Lung (tissue), 11 donors: ENCODE measurements at regions not wholly inside any gene's neighbourhood (a gene's known extent, or its start where the extent isn't known, plus 50 kb on each side); places are given as distances from the start of the nearest gene placed in this dataset.

Source experiments
- ATAC-seq: fragments of 200-7000 bp; cut with Tn5 transposase; one replicate; pipeline ENCODE4 v1.9.1; 2020; ENCODE audit warnings: moderate number of reproducible peaks; ENCODE audit not compliant: insufficient read depth, low FRiP score
- DNase-seq, 3 donors: peaks; one replicate each; pipeline ENCODE4 v3.0.0-alpha.2; 2013 to 2017
- H3K27ac ChIP-seq, 2 donors: one replicate each; pipeline ENCODE4 v1.5.1; 2013; ENCODE audit warnings: mild to moderate bottlenecking in 2 of 2, moderate library complexity in 2 of 2, control low read depth in 1 of 2, inconsistent platforms in 1 of 2, low read depth in 1 of 2, low read length in 1 of 2
- H3K27me3 ChIP-seq, 3 donors: one replicate each; pipeline ENCODE4 v1.5.1; 2013; ENCODE audit warnings: low read length in 2 of 3; ENCODE audit not compliant: control insufficient read depth in 3 of 3, insufficient read depth in 3 of 3
- H3K36me3 ChIP-seq, 4 donors: one replicate each; pipeline ENCODE4 v1.5.1; 2013; ENCODE audit warnings: low read length in 4 of 4, mild to moderate bottlenecking in 1 of 4, moderate library complexity in 1 of 4; ENCODE audit not compliant: control insufficient read depth in 4 of 4, insufficient read depth in 4 of 4
- H3K4me1 ChIP-seq, 5 donors: one replicate each; pipeline ENCODE4 v1.5.1; 2013; ENCODE audit warnings: low read length in 5 of 5, mild to moderate bottlenecking in 2 of 5, moderate library complexity in 1 of 5; ENCODE audit not compliant: control insufficient read depth in 5 of 5, insufficient read depth in 5 of 5
- H3K4me3 ChIP-seq: one replicate; pipeline ENCODE4 v1.5.1; 2013; ENCODE audit warnings: mild to moderate bottlenecking, control low read depth, moderate library complexity
- H3K9ac ChIP-seq, 2 donors: one replicate each; pipeline ENCODE4 v1.5.1; 2013; ENCODE audit warnings: low read length in 2 of 2, control low read depth in 1 of 2; ENCODE audit not compliant: insufficient read depth in 1 of 2
- H3K9me3 ChIP-seq, 4 donors: one replicate each; pipeline ENCODE4 v1.5.1; 2013; ENCODE audit warnings: low read length in 3 of 4, mild to moderate bottlenecking in 1 of 4, moderate library complexity in 1 of 4; ENCODE audit not compliant: control insufficient read depth in 4 of 4, insufficient read depth in 3 of 4
- WGBS, 2 donors: extraction: QIAGEN DNeasy Blood & Tissue Kit; methylation state at CpG; one replicate each; pipeline ENCODE4 v1.1.7; 2013; 5-methylcytosine and 5-hydroxymethylcytosine counted together
- TF ChIP-seq, protein P1 (sequence below): IDR thresholded peaks from 2 replicates; pipeline ENCODE4 v1.5.1; 2012; ENCODE audit warnings: mild to moderate bottlenecking; ENCODE audit errors: control extremely low read depth, extremely low read depth
- donor health status: control.
- donor health status: control.
- donor health status: Bipolar disorder and iron deficiency.
- donor health status: healthy.
- donor health status: DM: yes; HTN: yes; CAD: no.

DNA sequence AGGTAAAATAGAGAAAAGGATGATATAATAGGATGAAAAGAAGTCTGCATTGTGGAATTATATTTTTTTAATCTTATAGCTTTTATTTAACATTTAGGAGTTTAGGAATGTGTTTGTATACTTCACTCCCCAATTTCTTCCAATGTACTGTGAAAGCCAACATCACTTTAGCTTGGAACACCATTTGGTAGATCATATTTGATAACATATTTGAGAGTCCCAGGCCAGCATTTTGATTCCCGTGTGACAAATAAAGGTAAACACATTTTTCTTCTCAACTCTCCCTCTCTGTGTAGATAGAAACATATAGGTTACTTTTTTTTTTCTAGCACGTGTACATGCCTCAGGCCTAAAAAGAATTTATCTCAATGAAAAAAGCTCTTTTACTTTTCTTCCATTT lies 1551.3 kb downstream of the CDH8 start:
- Histone ChIP-seq H3K9ac (no peak overlapping the region), H3K4me1 (no peaks in the 10 kb centered on the region), H3K9me3 (no peaks in the 10 kb centered on the region), H3K4me3 (no peak overlapping the region), H3K36me3 (no peaks in the 10 kb centered on the region), H3K27me3 (no peaks in the 10 kb centered on the region), H3K27ac (no peak overlapping the region)
- TF ChIP-seq, protein P1, sequence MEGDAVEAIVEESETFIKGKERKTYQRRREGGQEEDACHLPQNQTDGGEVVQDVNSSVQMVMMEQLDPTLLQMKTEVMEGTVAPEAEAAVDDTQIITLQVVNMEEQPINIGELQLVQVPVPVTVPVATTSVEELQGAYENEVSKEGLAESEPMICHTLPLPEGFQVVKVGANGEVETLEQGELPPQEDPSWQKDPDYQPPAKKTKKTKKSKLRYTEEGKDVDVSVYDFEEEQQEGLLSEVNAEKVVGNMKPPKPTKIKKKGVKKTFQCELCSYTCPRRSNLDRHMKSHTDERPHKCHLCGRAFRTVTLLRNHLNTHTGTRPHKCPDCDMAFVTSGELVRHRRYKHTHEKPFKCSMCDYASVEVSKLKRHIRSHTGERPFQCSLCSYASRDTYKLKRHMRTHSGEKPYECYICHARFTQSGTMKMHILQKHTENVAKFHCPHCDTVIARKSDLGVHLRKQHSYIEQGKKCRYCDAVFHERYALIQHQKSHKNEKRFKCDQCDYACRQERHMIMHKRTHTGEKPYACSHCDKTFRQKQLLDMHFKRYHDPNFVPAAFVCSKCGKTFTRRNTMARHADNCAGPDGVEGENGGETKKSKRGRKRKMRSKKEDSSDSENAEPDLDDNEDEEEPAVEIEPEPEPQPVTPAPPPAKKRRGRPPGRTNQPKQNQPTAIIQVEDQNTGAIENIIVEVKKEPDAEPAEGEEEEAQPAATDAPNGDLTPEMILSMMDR: no peak
- DNase-seq (no peak), ATAC-seq (no peak)
- WGBS, 2 donors: 84 to 92% methylated on average over 2 of the region's 2 CpGs

DNA sequence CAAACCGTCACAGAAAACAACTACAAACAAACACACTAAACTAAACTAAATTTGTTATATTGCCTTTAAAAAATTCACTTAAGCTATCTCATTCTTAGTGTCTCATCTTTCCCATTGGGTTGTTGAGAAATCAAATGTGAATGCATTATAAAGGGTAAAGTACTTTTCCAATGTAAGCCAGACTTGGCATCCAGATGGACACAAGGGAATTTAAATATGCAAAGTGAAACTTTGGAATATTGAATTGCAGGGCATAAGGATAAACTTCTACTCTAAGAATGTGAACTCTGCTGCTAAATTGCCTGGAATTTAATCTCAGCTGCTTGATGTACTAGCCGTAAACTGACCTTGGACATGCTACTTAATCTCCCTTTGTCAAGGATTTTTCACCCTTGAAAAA lies 1554.6 kb downstream of the CDH8 start:
- no peak for ATAC-seq
- no peak for DNase-seq

DNA sequence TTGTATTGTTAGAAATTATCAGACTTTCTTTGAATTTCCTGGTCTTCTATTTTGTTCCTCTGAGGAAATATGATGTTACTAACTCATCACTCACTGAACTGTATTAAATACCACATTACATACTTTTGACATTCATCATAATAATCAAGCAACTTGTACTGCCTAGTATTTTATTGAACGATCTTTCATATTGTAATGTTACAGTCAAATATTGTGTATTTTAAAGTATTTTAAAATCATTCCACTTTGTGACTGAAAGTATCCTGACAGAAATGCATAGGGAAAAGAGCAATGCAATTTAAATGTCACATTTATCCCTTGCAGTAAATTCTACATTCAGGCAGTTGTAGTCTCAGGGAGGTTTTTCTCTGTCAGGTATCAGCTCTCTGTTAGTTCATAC lies 1557.4 kb downstream of the CDH8 start:
- ATAC-seq: no peak
- no peaks in the 10 kb centered on the region for H3K4me1 ChIP-seq
- no peaks in the 10 kb centered on the region for H3K36me3 ChIP-seq
- no peak overlapping the region for H3K27ac ChIP-seq
- no peak overlapping the region for H3K4me3 ChIP-seq
- no peak overlapping the region for H3K9ac ChIP-seq
- no peaks in the 10 kb centered on the region for H3K27me3 ChIP-seq
- H3K9me3 ChIP-seq: no peaks in the 10 kb centered on the region
- WGBS, 2 donors: 89 to 98% methylated on average over 1 of the region's 1 CpG
- DNase-seq: no peak
- TF ChIP-seq, protein P1: no peak

More for the DNA sequence above, 1554.6 kb downstream of the CDH8 start:
- Histone ChIP-seq H3K27ac (no peak overlapping the region), H3K36me3 (no peaks in the 10 kb centered on the region), H3K27me3 (no peaks in the 10 kb centered on the region), H3K9me3 (no peaks in the 10 kb centered on the region), H3K4me3 (no peak overlapping the region), H3K9ac (no peak overlapping the region), H3K4me1 (no peaks in the 10 kb centered on the region)
- TF ChIP-seq, protein P1: no peak
- WGBS, 2 donors: 74 to 77% methylated on average over 2 of the region's 2 CpGs

GRCh38 chr16:60463986-60464385 lies 1572.3 kb downstream of the CDH8 start:
- DNase-seq: no peak
- no peak overlapping the region for H3K4me3 ChIP-seq
- H3K9me3 ChIP-seq: no peaks in the 10 kb centered on the region
- no peak for ATAC-seq
- no peaks in the 10 kb centered on the region for H3K36me3 ChIP-seq
- H3K4me1 ChIP-seq: peaks cover 0 to 6% (median 0%) of the 10 kb centered on the region in 5 donors
- no peaks in the 10 kb centered on the region for H3K27me3 ChIP-seq
- TF ChIP-seq, protein P1: no peak
- no peak overlapping the region for H3K27ac ChIP-seq
- 87 to 88% methylated on average over 1 of the region's 1 CpG for WGBS, 2 donors
- no peak overlapping the region for H3K9ac ChIP-seq
